GM18861 (cell line): ENCODE measurements at regions not wholly inside any gene's neighbourhood (a gene's known extent, or its start where the extent isn't known, plus 50 kb on each side); places are given as distances from the start of the nearest gene placed in this dataset.
"Not testable (repeated sequence)": the region's sequence is repeated elsewhere in the genome, so short reads cannot be mapped to it uniquely, and the experiment has no call there.

Experiments
- ATAC-seq: cut with Tn5 transposase; IDR thresholded peaks from one replicate; pipeline ENCODE4 v1.9.1; 2021; ENCODE audit not compliant: unreplicated experiment

GRCh38 chr12:42741771-42742510 is 152.4 kb upstream of the PRICKLE1 start:
- no peak for ATAC-seq

- no peak for ATAC-seq
These were observed 151.5 kb upstream of the PRICKLE1 start for GRCh38 chr12:42741091-42741490.

GRCh38 chr12:42737398-42737797 is 147.9 kb upstream of the PRICKLE1 start:
- no peak for ATAC-seq

- no peak for ATAC-seq
These were observed 146.4 kb upstream of the PRICKLE1 start for GRCh38 chr12:42735861-42736361.

GRCh38 chr12:42733911-42734310 is 144.4 kb upstream of the PRICKLE1 start:
- no peak for ATAC-seq

GRCh38 chr12:42732908-42733411 is 143.4 kb upstream of the PRICKLE1 start:
- ATAC-seq = no peak

- ATAC-seq = no peak
These were observed 140.7 kb upstream of the PRICKLE1 start for GRCh38 chr12:42730291-42730690.

GRCh38 chr12:42729535-42729900 is 140.0 kb upstream of the PRICKLE1 start:
- ATAC-seq = no peak

- no peak for ATAC-seq
These were observed 139.4 kb upstream of the PRICKLE1 start for GRCh38 chr12:42728770-42729534.

GRCh38 chr12:42728287-42728686 is 138.7 kb upstream of the PRICKLE1 start:
- ATAC-seq = no peak

GRCh38 chr12:42725809-42726208 is 136.3 kb upstream of the PRICKLE1 start:
- ATAC-seq = no peak

- no peak for ATAC-seq
These were observed 126.9 kb upstream of the PRICKLE1 start for GRCh38 chr12:42716491-42716891.

- not testable (repeated sequence) for ATAC-seq
These were observed 124.0 kb upstream of the PRICKLE1 start for GRCh38 chr12:42713566-42713965.

- ATAC-seq = not testable (repeated sequence)
These were observed 118.8 kb upstream of the PRICKLE1 start for GRCh38 chr12:42708374-42708773.

- no peak for ATAC-seq
These were observed 118.0 kb upstream of the PRICKLE1 start for GRCh38 chr12:42707312-42708226.

- no peak for ATAC-seq
These were observed 116.8 kb upstream of the PRICKLE1 start for GRCh38 chr12:42706321-42706720.

GRCh38 chr12:42705863-42706262 is 116.3 kb upstream of the PRICKLE1 start:
- no peak for ATAC-seq

- ATAC-seq = no peak
These were observed 115.4 kb upstream of the PRICKLE1 start for GRCh38 chr12:42704810-42705401.

GRCh38 chr12:42704340-42704739 is 114.8 kb upstream of the PRICKLE1 start:
- ATAC-seq = no peak

- no peak for ATAC-seq
These were observed 111.5 kb upstream of the PRICKLE1 start for GRCh38 chr12:42701084-42701483.

- no peak for ATAC-seq
These were observed 108.7 kb upstream of the PRICKLE1 start for GRCh38 chr12:42698213-42698612.
